Activated naive CD4-positive, alpha-beta T cell treated with anti-CD3 and anti-CD28 coated beads, Interleukin-2, amount 50 U/mL, for 72 hours (primary cell): ENCODE measurements at regions not wholly inside any gene's neighbourhood (a gene's known extent, or its start where the extent isn't known, plus 50 kb on each side); places are given as distances from the start of the nearest gene placed in this dataset.
"Not testable (repeated sequence)": the region's sequence is repeated elsewhere in the genome, so short reads cannot be mapped to it uniquely, and the experiment has no call there.

Source experiments
- ATAC-seq, 2 donors: fragments of 150-1000 bp; cut with Tn5 transposase; 2 replicates each; pipeline ENCODE4 v1.10.0; 2021; ENCODE audit warnings: mild to moderate bottlenecking in 2 of 2, moderate library complexity in 2 of 2
- DNase-seq, 2 donors: peaks; one replicate each; pipeline ENCODE4 v3.0.0; 2021 to 2022; ENCODE audit warnings: low spot score in 2 of 2
- H3K27ac Mint-ChIP-seq, 2 donors: one replicate each; pipeline ENCODE4 v1.8.0; 2022; ENCODE audit warnings: mild to moderate bottlenecking in 2 of 2, mixed read lengths in 2 of 2
- H3K36me3 Mint-ChIP-seq, 2 donors: one replicate each; pipeline ENCODE4 v1.8.0; 2022; ENCODE audit warnings: mixed read lengths in 2 of 2
- H3K9me3 Mint-ChIP-seq, 2 donors: one replicate each; pipeline ENCODE4 v1.8.0; 2022; ENCODE audit warnings: mixed read lengths in 2 of 2

- DNase-seq (no peak), ATAC-seq (no peak)
- Mint-ChIP-seq H3K27ac (no peak overlapping the region), H3K36me3 (no peaks in the 10 kb centered on the region), H3K9me3 (no peaks in the 10 kb centered on the region)
These were observed 94.4 kb downstream of the TMEM215 start for GRCh38 chr9:32877639-32878217.

- no peaks in the 10 kb centered on the region for H3K9me3 Mint-ChIP-seq
- H3K27ac Mint-ChIP-seq: no peak overlapping the region
- ATAC-seq (no peak), DNase-seq (no peak)
- H3K36me3 Mint-ChIP-seq: no peaks in the 10 kb centered on the region
These were observed 96.0 kb downstream of the TMEM215 start for GRCh38 chr9:32879335-32879734.

- Mint-ChIP-seq H3K36me3 (no peaks in the 10 kb centered on the region), H3K9me3 (no peaks in the 10 kb centered on the region), H3K27ac (no peak overlapping the region)
- ATAC-seq: no peak
- no peak for DNase-seq
These were observed 98.6 kb downstream of the TMEM215 start for GRCh38 chr9:32881948-32882347.

- no peak for DNase-seq
These were observed 99.4 kb downstream of the TMEM215 start for GRCh38 chr9:32882705-32883104.

GRCh38 chr9:32884482-32884881 is 101.1 kb downstream of the TMEM215 start:
- Mint-ChIP-seq H3K36me3 (no peaks in the 10 kb centered on the region), H3K9me3 (no peaks in the 10 kb centered on the region), H3K27ac (no peak overlapping the region)
- ATAC-seq (no peak), DNase-seq (no peak)

More at GRCh38 chr9:32882705-32883104, 99.4 kb downstream of the TMEM215 start:
- no peak overlapping the region for H3K27ac Mint-ChIP-seq
- H3K36me3 Mint-ChIP-seq: no peaks in the 10 kb centered on the region
- no peak for ATAC-seq
- H3K9me3 Mint-ChIP-seq: no peaks in the 10 kb centered on the region

- ATAC-seq (no peak), DNase-seq (no peak)
- no peaks in the 10 kb centered on the region for H3K9me3 Mint-ChIP-seq
- no peaks in the 10 kb centered on the region for H3K36me3 Mint-ChIP-seq
- no peak overlapping the region for H3K27ac Mint-ChIP-seq
These were observed 102.7 kb downstream of the TMEM215 start for GRCh38 chr9:32886021-32886420.

- DNase-seq, H3K9me3 Mint-ChIP-seq, H3K36me3 Mint-ChIP-seq, H3K27ac Mint-ChIP-seq, ATAC-seq: not testable (repeated sequence)
These were observed 106.9 kb downstream of the APTX start for GRCh38 chr9:32894485-32894884.

GRCh38 chr9:32899181-32899580 is 102.2 kb downstream of the APTX start:
- Mint-ChIP-seq H3K27ac (no peak overlapping the region), H3K9me3 (peaks cover 0 to 4% of the 10 kb centered on the region in 2 donors), H3K36me3 (no peaks in the 10 kb centered on the region)
- DNase-seq (no peak), ATAC-seq (peak in 1 of 2 donors; percentile 51)

GRCh38 chr9:32899761-32900160 is 101.7 kb downstream of the APTX start:
- no peak for DNase-seq
- Mint-ChIP-seq H3K9me3 (peaks cover 0 to 4% of the 10 kb centered on the region in 2 donors), H3K36me3 (no peaks in the 10 kb centered on the region), H3K27ac (no peak overlapping the region)
- ATAC-seq: no peak

GRCh38 chr9:32906213-32906612 is 95.2 kb downstream of the APTX start:
- no peak overlapping the region for H3K27ac Mint-ChIP-seq
- peaks cover 0 to 6% of the 10 kb centered on the region in 2 donors for H3K36me3 Mint-ChIP-seq
- no peak for DNase-seq
- no peak for ATAC-seq
- H3K9me3 Mint-ChIP-seq: peaks cover 0 to 4% of the 10 kb centered on the region in 2 donors

- ATAC-seq (no peak), DNase-seq (no peak)
- no peak overlapping the region for H3K27ac Mint-ChIP-seq
- H3K36me3 Mint-ChIP-seq: no peaks in the 10 kb centered on the region
- no peaks in the 10 kb centered on the region for H3K9me3 Mint-ChIP-seq
These were observed 85.6 kb downstream of the APTX start for GRCh38 chr9:32915802-32916201.

GRCh38 chr9:32918628-32919027 is 82.8 kb downstream of the APTX start:
- Mint-ChIP-seq H3K9me3 (no peaks in the 10 kb centered on the region), H3K27ac (no peak overlapping the region), H3K36me3 (no peaks in the 10 kb centered on the region)
- no peak for DNase-seq
- ATAC-seq: no peak
